Inflammatory macrophage (primary cell): ENCODE measurements at regions not wholly inside any gene's neighbourhood (a gene's known extent, or its start where the extent isn't known, plus 50 kb on each side); places are given as distances from the start of the nearest gene placed in this dataset.

Source experiments
- DNase-seq, 2 donors: peaks; one replicate each; pipeline ENCODE4 v3.0.0-alpha.2; 2020 to 2022

DNA sequence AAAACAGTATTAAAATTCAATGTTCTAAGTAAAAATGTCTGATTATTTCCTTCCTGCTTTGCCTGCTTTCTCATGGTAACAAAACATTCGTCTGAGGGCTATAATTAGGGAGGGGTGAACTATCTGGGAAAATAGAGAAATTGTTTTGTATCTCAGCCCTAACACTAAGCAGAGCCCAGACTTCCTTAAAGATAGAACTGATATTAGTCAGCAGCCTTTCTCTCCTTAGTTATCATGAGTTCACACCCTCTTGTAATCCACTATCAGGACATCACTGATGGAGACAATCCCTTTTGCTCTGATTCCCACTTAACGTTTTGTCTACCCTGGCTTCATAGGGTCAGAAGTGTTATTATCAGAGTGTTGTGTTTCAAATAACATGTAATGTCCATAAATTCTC, 701.1 kb upstream of the ZEB2 start:
- DNase-seq = peak in 1 of 2 donors; percentile 23

DNA sequence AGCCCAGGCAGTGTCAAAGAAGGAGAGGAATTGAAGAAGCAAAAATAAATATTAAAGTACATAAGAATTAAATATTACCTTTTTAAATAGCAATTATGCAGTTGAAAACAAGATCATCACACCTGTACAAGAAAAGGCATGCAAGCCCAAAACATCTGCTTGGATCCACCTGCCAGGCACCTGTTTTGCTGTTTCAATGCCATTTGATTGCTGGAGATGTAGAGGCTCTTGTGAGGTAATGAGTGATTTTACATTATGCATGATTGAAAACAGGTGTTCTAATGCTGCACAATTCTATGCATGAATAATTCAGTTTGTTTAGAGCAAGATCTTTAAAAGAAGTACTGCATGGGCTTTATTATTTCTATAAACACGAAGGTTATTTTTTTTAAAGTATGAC, 700.6 kb upstream of the ZEB2 start:
- no peak for DNase-seq

DNA sequence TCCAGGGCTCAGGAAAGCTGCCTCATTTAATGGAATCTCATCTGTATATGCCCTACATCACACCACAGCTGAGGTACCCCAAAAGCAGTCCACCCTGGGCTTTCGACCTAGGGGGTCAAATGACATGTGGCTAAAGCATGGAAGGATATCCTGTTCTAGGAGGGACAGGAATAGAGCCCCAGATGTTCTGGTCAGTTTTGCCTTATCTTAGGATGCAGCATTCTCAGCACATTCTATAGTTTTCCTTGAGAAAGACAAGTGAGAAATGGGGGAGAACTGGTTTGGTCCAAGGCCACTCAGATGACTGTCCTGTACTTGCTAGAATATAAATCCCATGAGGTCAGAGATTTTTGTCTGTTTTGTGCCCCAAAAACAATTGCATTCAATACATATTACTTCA, 688.0 kb upstream of the ZEB2 start:
- no peak for DNase-seq

DNA sequence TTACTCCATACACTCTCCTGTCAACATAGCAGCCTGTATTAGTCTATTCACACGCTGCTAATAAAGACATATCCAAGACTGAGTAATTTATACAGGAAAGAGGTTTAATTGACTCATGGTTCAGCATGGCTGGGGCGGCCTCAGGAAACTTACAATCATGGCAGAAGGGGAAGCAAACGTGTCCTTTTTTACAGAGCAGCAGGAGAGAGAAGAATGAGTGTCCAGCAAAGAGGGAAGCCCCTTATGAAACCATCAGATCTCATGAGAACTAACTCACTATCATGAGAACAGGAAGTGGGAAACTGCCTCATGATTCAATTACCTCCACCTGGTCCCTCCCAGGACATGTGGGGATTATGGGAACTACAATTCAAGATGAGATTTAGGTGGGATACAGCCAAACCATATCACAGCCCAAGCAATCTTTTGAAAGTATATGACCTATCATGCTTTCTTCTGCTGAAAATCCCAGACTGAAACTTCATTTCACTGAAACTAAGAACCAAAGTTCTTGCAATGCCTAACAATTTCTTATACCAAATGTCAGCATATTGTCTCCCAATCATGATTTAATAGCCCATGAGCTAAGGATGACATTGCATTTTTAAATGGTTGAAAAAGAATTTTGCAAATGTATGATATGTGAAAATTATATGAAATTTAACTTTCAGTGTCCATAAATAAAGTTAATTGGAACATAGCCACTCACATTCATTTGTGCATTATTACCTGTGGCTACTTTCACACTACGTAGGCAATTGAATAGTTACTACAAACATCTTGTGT, 686.8 kb upstream of the ZEB2 start:
- peak in 1 of 2 donors; percentile 33 for DNase-seq

DNA sequence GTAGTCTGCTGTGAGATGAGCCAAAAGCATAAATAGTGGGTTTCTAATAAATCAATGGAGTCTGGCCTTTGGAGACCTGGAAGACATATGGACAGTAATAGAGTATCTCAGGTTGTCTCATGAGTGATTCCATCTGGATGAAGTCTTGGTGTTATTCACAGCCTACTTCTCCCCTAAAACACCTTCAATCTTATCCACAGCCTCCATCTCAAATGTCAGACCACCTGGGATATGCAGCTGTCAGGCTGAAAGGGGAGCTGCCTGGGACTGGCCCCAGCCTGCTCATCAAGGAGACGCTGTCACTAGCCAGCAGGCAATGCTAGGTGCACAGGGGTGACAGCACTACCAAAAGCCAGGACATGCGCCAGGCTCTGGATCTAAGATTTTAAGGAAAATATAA, 684.0 kb upstream of the ZEB2 start:
- DNase-seq = no peak

DNA sequence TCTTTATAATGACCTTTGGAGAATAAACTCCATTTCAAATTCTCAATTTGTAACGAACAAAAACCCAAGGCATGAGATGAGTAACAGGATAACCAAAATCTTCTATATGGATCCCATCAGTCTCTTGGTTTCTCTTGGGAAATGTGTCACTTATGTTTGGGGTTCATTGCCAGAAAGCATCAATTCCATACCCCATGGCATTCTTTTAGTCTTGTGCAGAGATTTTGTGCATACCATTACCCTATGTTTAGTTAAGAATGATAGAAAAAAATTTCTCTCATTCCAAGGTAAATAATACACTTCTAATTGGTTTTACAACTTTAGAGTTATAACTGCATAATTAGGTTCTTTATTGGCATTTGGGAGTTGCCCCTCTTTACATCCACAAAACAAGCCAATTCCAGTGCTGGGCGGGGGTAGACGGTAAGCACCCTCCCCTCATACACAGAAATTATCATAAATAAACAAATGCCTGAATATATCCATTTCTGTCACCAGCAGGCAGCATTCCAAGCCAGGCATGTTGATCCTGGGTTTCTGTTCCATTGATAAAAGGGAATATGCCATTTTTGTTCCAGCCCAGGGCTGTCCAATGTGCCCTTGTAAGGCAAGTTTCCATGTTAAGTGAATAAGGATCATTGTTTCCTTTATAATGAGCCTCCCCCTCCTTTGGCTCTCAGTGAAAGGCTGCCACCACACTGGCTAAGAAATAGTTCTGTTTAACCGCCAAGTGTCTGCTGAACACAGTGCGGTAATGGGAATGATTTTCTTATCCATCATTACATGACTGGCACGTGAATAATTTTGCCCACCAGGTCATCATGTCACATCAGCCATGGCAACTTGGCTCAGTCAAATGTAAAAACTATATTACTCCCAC, 680.1 kb upstream of the ZEB2 start:
- DNase-seq = no peak

DNA sequence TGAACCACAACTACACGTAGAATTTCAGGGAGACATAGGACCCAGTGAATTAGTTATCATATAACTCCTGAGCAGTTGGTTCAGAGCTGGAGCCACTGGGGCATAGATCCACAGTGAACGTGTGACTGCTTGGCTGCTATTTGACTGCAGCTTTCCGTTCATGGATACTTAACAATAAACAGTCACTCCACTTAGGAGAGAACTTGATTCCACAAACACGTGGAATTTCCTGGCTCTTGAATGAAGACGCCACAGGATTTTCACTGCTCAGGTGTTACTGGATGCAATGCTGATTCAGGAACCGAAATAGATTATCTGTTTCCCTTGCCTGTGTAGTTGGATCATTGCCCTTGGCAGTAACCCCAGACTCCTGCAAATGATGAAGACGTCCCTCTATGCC, 679.1 kb upstream of the ZEB2 start:
- DNase-seq = no peak

DNA sequence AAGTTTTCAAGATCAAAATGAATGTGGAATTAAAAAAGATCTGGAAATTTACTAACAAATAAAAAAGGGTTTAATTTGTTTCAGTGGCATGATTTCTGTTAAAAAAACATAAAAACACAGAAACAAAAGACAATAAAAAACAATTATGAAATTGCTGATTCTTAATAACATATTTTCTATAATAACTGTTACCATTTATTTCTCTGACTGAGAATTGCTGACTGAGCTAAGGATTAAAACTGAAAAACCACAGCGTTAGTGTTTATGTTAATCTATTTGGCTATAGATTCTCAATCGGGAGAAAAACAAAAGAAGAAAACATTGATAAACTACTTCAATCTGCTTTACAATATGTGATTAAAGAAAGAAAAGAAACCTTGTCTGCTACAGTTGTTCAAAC, 678.6 kb upstream of the ZEB2 start:
- DNase-seq = no peak

DNA sequence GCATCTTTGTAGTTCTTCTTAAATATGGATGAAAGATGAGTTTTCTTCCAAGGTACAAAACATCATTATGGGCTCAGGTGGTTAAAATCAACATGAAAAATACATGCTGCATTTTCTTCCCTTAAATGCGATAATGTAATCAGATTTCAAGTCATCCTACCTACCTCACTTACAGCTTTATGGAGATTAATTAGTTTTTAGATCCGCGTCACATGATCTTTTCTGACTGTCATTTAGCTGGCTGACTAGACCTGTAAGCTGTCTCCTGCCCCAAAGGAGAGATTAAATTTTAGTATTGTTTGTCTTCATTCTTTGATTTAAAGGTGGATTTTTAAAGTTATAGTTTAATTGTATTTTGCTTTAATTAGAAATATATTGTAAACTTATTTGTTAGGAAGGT, 678.0 kb upstream of the ZEB2 start:
- no peak for DNase-seq

DNA sequence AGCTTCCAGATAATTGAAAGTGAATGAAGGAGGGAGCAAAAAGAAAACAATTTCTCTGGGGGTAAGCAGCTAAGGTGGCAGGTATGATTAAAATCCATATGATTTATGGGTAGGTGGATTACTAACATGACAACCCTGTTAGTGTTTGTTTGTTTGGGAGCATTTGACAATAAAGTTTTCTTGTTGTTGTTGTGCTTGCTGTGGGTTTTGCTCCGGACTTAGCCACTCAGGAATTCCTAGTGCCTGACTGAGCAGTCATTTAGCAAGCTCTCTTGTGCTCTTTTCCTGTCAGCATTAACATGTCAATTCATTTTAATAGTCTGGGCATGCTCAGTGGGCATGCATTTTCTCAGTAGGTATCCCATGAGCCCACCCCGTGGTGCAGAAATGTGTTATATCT, 674.8 kb upstream of the ZEB2 start:
- DNase-seq = no peak

DNA sequence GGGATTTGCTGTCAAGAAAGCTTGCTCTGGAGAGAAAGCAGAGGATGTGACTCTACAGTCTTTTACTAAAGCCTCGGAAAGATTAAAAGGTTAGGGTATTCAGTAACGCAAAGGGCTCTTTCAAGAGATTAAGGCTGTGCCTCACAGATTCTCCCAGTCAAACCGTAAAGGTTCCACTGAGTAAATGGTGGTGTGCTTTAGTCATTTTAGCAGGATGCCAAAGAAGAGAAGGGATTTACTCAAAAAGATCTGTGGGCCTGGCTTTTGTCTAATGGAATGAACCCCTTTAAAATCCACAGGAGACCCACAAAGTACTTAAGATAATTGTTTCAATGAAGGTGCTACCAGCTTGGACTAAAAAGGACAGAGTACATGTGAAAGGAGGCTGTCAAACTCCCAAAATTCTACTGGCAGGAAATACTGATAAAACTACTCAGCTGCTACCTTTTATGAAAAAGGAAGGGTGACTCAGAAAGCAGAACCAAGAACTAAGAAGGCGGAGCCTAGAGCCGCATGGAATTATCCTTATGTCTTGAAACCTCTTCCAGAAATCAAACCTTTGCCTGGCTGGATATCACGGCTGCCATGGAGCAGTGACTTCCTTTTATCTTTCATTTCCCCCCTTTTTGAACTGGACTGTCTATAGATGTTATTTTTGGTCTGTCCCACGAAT, 670.2 kb upstream of the ZEB2 start:
- DNase-seq = peak; percentile 12 to 32

DNA sequence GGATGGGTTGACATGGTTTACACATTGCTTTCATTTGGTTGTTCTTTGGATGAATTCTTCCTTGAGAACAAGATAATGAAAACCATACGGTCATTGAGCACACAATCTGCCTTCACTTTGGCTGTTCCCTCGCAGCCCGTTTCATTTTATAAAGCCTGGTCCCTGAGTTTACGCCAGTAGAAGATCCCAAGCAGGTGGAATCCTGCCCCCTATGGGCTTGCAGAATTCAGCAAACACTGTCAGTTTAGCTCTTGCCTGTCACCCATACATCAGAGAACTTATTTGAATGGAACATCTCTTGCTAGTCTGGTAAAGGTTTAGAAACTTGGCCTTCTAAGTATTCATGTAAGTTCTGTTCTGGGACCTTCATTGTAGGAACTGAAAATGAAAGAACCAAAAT, 666.4 kb upstream of the ZEB2 start:
- peak in 1 of 2 donors; percentile 5 for DNase-seq

DNA sequence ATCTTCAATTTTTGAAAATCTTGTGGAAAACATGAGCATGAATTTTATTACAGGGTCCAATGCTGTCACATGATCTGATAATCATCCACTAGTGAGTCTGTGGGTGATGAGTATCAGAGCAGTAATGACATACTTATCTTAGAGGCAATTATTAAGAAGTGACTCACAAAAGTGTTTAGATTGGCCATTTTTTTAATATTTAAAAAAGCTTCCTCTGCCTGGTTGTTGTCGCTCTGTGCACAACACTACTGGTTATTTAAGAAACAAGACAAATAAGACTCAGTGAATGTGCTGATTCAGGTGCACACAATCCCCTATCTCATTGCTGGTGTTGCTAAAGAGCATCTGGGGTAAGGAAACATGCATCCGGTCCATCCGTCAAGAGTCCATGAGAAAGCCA, 665.8 kb upstream of the ZEB2 start:
- DNase-seq = no peak

DNA sequence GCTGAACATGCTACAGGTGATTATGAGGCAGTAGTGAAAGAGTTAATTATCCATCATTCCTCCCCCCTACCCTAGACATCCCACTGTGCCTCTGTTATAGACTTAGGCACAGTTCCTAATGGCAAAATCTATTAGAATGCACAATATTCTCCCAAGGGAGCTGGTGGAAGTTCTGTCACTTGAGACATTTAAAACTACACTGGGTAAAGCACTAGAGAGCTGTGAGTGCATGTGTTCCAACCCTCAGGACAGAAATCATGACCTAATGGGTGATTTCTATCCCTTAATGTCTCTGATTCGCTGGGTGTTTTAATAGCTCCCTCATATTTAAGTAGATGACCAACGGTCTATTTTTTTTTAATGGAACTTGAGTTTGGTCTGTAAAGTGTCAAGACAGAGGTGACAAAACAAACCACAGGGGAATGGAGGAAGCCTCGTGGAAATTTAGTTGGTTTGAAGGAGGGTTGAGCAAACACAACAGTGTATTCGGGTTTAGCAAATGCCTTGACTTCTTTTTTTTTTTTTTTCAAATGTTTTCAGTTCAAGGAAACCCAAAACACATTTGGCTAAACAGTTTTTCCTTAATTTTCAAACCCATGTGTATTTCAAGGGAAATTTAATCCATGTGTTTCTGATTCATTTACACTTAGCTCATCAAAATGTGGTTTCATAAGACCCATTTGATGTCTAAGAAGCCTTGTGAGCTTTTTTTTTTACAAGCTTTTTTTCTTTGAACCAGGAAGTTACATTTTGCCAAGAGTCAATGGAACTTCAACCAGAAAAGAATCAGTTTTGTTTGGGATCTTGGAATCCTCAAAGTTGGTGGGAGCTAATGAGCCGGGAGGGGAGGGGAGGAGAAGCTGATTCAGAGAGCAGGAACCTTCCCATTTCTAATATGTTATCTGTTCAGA, 665.1 kb upstream of the ZEB2 start:
- DNase-seq = peak; percentile 24 to 34

DNA sequence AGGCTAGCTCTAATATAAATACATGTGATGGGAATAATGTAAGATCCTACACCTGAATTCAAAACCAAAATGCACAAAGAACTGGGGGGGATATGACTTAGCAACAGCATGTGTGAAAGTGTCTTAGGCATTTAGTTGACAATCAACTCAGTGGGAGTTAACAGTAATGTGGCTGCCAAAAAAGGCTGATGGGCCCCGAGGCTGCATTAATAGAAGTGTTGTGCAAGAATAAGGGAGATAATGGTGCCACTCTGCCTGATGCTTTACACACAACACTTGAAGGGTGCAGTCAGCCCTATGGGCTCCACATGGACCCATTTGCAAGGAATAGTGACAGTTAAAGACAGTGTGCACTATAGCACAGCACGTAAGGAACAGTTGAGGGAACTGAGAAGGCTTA, 649.4 kb upstream of the ZEB2 start:
- no peak for DNase-seq

DNA sequence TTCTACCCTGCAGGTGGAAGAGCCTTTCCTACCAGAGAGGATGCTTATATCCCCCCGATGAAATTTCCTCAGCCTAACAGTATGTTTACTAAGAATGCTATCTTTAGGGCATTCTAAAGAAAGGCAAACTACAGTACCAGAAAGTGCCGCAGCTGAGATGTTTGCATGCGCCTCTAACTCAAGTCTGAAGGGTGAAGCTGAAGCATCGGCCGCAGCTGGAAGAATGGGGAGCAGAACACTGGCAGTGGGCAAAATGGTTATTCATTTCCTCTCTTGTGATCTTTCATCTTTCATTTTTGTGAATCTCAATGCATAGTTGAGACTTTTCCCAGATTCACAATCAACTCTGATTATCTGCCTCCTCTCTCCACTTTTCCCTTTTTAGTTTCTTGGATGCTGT, 648.2 kb upstream of the ZEB2 start:
- DNase-seq = no peak

DNA sequence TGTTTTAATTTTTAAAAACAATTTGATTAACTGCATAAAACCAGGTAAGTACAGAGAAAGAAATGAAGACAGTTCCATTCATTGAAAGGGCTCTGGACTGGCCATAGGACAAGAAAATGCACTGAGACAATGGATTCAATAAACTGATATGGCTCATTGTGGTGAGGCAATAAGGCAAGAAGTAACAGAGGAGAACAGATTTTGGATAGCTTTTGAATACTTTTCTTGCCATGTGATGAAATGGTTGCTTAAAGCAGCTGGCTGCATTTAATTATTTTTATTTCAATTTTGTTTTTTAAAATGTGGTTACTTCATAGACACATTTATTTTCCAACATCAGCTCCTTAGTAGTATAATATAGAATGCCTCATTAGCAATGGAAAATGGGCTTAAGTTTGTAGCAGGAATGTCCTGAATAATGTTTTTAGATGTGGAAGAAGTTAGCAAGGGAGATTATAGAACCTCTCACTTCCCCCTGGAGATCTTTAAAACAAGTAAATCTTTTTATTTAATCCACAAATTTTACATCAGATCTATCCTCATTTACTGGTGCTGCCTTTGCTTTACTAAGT, 646.9 kb upstream of the ZEB2 start:
- DNase-seq = no peak

DNA sequence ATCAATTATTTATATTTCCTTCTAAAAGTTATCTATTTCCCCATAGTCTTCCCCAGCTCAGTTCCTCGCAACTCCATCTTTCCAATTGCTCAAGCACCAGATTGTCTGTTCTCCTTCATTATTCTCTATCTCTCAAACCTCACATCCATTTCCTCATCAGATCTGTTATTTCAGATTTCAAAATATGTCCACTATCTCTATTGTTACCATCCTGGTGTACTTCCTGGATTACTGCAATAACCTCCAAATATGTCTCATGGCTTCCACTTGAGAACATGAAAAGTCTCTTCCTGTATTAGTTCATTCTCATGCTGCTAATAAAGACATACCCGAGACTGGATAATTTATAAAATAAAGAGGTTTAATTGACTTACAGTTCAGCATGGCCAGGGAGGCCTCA, 641.7 kb upstream of the ZEB2 start:
- DNase-seq = peak in 1 of 2 donors; percentile 17

DNA sequence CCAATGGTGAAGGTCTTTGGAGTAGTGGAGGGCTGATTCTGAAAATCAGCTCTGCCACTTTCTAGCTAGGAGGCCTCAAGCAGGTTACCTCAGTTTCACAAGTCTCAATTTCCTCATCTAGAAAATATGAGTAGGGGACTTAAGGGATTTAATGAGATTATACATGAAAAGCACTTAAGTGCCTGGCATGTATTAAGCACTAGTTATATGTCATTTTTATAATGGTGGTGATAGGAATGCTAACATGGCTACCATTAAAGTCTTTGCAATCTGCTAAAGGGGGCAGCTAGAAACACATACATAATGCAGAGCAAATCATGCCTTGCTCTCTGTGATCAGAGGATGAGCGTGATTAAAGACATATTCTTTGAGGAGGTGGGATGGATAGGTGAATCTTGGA, 640.9 kb upstream of the ZEB2 start:
- no peak for DNase-seq

DNA sequence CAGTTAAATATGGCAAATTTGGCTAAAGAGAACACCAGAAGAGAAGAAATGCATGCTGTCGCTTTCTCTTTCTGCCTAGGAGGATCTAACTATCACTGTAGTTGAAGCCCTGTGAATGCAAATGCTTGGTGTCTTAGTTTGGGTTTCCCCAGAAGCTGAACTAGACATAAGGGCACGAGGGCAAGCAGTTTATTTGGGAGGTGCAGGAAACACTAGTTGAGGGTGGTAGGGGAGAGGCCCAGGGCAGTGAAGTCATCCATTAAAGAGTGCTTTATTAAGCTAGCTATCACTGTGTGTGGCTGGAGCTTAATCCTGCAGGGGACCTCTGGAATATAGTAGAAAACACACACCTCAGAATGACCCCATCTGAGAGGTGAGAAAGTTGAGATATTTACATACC, 639.8 kb upstream of the ZEB2 start:
- DNase-seq = no peak

DNA sequence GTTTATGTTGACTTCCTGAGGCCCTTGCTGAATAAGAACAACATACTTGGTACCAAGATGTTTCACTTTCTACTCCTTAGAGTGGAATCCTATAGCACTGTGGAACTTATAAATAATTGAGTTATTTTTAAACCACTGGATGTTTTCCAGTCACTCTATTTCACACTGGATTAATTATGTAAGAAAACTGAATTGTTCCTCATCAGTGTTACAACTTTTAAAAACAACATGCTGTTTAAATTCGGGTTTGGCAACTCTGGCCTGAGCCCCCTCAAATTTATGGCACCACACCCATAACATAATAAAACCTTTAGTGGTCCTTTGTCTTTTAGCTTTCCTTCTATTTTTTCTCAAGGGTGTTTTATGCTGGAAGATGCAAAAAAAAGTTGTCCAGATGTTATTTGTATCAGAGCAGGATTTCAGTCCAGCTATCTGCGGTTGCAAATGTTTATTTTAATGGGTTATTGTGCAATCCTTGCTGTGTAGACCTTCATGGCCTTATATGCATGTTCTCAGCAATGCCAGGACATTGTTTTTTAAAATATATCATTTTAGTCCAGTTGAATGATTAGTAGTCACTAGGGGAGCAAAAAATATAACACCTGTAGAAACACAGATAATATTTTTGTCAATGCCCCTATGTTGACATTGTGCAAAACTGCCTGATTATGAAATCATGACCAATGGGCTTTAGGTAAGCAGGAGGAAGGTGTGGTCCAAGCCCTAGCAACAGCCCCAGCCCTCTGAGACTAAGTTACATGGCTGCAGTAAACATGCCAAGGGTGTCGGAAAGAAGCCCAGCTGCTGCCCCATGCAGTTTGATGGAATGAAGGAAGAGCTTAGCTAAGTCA, 638.0 kb upstream of the ZEB2 start:
- DNase-seq = no peak
